ENCODE measurements at regions not wholly inside any gene's neighbourhood (a gene's known extent, or its start where the extent isn't known, plus 50 kb on each side); places are given as distances from the start of the nearest gene placed in this dataset.

DNA sequence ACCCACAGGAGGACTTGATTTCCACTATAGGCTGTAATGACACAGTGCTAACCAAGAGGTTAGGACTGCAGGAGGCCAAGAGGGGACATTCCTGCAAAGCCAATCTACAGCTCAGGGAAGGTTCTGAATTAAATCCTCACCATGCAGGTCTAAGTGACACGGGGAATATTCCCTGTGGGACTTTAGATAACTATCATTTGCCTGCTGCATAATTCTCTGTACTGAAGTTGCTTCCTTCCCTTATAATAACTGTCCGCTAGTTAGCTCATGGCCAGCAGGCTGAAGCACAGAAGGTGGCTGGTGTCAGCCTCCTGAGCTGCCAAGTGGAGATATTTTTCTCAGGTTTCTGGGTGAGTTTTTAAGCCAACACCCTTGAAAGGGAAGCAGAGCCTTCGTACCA lies 74.6 kb upstream of the SOX9 start:
- ChIA-PET POLR2A (no interaction called here), CTCF (no interaction called here)
- dilution Hi-C loops (cut with MboI; ENCODE audit: extremely low pct_ligation_motif_present, low sequenced_read_pairs), result no loop called here
- peaks cover 2% of the 10 kb centered on the region for H3K9me3 ChIP-seq (replicated peaks; ENCODE audit: control insufficient read depth, insufficient read depth, low read length)
- H3K9ac ChIP-seq (replicated peaks; ENCODE audit: extremely low read depth, insufficient read depth, low read length), result no peak overlapping the region
- no peaks in the 10 kb centered on the region for H3K9me1 ChIP-seq (replicated peaks; ENCODE audit: control insufficient read depth, extremely low read depth, insufficient read depth, low read length)
- no peak overlapping the region for H2AFZ ChIP-seq (ENCODE audit: low read depth, low read length)
- no peaks in the 10 kb centered on the region for H4K20me1 ChIP-seq (replicated peaks; ENCODE audit: control insufficient read depth, extremely low read depth, insufficient read depth, low read length)
- H3K4me2 ChIP-seq (ENCODE audit: insufficient read depth, low read length), result no peak overlapping the region
- no peaks in the 10 kb centered on the region for H3K4me1 ChIP-seq (ENCODE audit: control insufficient read depth, extremely low read depth, insufficient read depth, low read length)
- TF ChIP-seq POLR2AphosphoS5 (IDR thresholded peaks at IDR 0.05; ENCODE audit: insufficient read depth, low read depth, low read length), result no peak
- TF ChIP-seq FOS (IDR thresholded peaks at IDR 0.05; ENCODE audit: borderline replicate concordance, insufficient read depth, low read length), result no peak
- no peak for TF ChIP-seq MYC (IDR thresholded peaks at IDR 0.05; ENCODE audit: low read depth, low read length)
- no peak for TF ChIP-seq POLR2A (IDR thresholded peaks at IDR 0.05; ENCODE audit: low read depth, low read length)
- TF ChIP-seq, protein P1, sequence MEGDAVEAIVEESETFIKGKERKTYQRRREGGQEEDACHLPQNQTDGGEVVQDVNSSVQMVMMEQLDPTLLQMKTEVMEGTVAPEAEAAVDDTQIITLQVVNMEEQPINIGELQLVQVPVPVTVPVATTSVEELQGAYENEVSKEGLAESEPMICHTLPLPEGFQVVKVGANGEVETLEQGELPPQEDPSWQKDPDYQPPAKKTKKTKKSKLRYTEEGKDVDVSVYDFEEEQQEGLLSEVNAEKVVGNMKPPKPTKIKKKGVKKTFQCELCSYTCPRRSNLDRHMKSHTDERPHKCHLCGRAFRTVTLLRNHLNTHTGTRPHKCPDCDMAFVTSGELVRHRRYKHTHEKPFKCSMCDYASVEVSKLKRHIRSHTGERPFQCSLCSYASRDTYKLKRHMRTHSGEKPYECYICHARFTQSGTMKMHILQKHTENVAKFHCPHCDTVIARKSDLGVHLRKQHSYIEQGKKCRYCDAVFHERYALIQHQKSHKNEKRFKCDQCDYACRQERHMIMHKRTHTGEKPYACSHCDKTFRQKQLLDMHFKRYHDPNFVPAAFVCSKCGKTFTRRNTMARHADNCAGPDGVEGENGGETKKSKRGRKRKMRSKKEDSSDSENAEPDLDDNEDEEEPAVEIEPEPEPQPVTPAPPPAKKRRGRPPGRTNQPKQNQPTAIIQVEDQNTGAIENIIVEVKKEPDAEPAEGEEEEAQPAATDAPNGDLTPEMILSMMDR (IDR thresholded peaks at IDR 0.05; ENCODE audit: extremely low read depth in 1 of 2, insufficient read depth in 1 of 2, low read depth in 1 of 2, low read length in 2 of 2), result no peak
- TF ChIP-seq, protein P2, sequence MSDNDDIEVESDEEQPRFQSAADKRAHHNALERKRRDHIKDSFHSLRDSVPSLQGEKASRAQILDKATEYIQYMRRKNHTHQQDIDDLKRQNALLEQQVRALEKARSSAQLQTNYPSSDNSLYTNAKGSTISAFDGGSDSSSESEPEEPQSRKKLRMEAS (IDR thresholded peaks at IDR 0.05; ENCODE audit: insufficient read depth, insufficient read length), result no peak
- TF ChIP-seq JUN (IDR thresholded peaks at IDR 0.05; ENCODE audit: borderline replicate concordance, insufficient read depth, insufficient read length, low read depth), result no peak
- TF ChIP-seq EZH2 (IDR thresholded peaks at IDR 0.05; ENCODE audit: borderline replicate concordance, low read depth, low read length, severe bottlenecking), result no peak
- no peak for TF ChIP-seq GATA2 (IDR thresholded peaks at IDR 0.05; ENCODE audit: insufficient read depth, insufficient read length, low read depth, low read length)
- FAIRE-seq (no peak), DNase-seq (ENCODE audit: low read depth, low spot score) (no peak)
- H3K79me2 ChIP-seq (ENCODE audit: control insufficient read depth, insufficient read depth, low read length), result no peaks in the 10 kb centered on the region
- no peak overlapping the region for H3K27ac ChIP-seq (ENCODE audit: insufficient read depth, low read depth, low read length)
- H3K4me3 ChIP-seq (replicated peaks in 1 of 3; ENCODE audit: insufficient read depth in 1 of 3, low read depth in 1 of 3, low read length in 3 of 3), result no peak overlapping the region
- no peaks in the 10 kb centered on the region for H3K27me3 ChIP-seq (ENCODE audit: control insufficient read depth in 2 of 2, insufficient read depth in 2 of 2, low read length in 2 of 2)
- no TSS peak for BruUV-seq (replicated peaks)
- intact Hi-C loops (cut with micrococcal nuclease), result no loop called here
- H3K36me3 ChIP-seq (ENCODE audit: control insufficient read depth in 2 of 2, extremely low read depth in 1 of 2, insufficient read depth in 2 of 2, low read length in 2 of 2), result no peaks in the 10 kb centered on the region

All from endothelial cell of umbilical vein (primary cell).